H9 (cell line): ENCODE measurements at regions not wholly inside any gene's neighbourhood (a gene's known extent, or its start where the extent isn't known, plus 50 kb on each side); places are given as distances from the start of the nearest gene placed in this dataset.

Experiments used
- DNase-seq: peaks from one replicate; pipeline ENCODE4 v3.0.0-alpha.2; 2017
- H2AFZ ChIP-seq: one replicate; pipeline ENCODE4 v1.6.1; 2013; ENCODE audit warnings: mild to moderate bottlenecking, low read length, control low read depth, moderate library complexity
- H2AK5ac ChIP-seq: 2 replicates; pipeline ENCODE4 v1.6.1; 2013; ENCODE audit warnings: low read length, control low read depth, mixed read lengths; ENCODE audit not compliant: insufficient read length
- H2BK120ac ChIP-seq: one replicate; pipeline ENCODE4 v1.6.1; 2013; ENCODE audit warnings: low read depth, mild to moderate bottlenecking, low read length, control low read depth, inconsistent platforms; ENCODE audit not compliant: poor library complexity, severe bottlenecking
- H2BK12ac ChIP-seq: 2 replicates; pipeline ENCODE4 v1.6.1; 2013; ENCODE audit warnings: low read length, control low read depth, mixed read lengths, low read depth; ENCODE audit not compliant: insufficient read length
- H2BK15ac ChIP-seq: 2 replicates; pipeline ENCODE4 v1.6.1; 2013; ENCODE audit warnings: low read depth, low read length, control low read depth
- H2BK20ac ChIP-seq: one replicate; pipeline ENCODE4 v1.6.1; 2013; ENCODE audit warnings: low read depth, mild to moderate bottlenecking, low read length, control low read depth, inconsistent platforms; ENCODE audit not compliant: poor library complexity, severe bottlenecking
- H2BK5ac ChIP-seq: 2 replicates; pipeline ENCODE4 v1.6.1; 2013; ENCODE audit warnings: low read length, control low read depth, mixed read lengths; ENCODE audit not compliant: insufficient read length
- H3K14ac ChIP-seq: 2 replicates; pipeline ENCODE4 v1.6.1; 2013; ENCODE audit warnings: low read length, control low read depth; ENCODE audit not compliant: insufficient read depth
- H3K18ac ChIP-seq: 2 replicates; pipeline ENCODE4 v1.6.1; 2013; ENCODE audit warnings: low read depth, mild to moderate bottlenecking, mixed read lengths, low read length, control low read depth; ENCODE audit not compliant: insufficient read length
- H3K23ac ChIP-seq: 2 replicates; pipeline ENCODE4 v1.6.1; 2013; ENCODE audit warnings: low read length, control low read depth, mixed read lengths, low read depth; ENCODE audit not compliant: insufficient read length
- H3K23me2 ChIP-seq: 2 replicates; pipeline ENCODE4 v1.6.1; 2013; ENCODE audit warnings: low read depth, mild to moderate bottlenecking, mixed read lengths, low read length, control low read depth; ENCODE audit not compliant: insufficient read length, poor library complexity, severe bottlenecking
- H3K27ac ChIP-seq: 2 replicates; pipeline ENCODE4 v1.5.1; 2013; ENCODE audit warnings: low read length, control low read depth, mixed read lengths, low read depth; ENCODE audit not compliant: insufficient read length
- H3K27me3 ChIP-seq: 2 replicates; pipeline ENCODE4 v1.6.1; 2013; ENCODE audit warnings: low read length, control low read depth, inconsistent platforms; ENCODE audit not compliant: insufficient read depth
- H3K4ac ChIP-seq: 2 replicates; pipeline ENCODE4 v1.6.1; 2013; ENCODE audit warnings: low read depth, mild to moderate bottlenecking, control low read depth, inconsistent platforms, low read length, moderate library complexity
- H3K4me1 ChIP-seq: 2 replicates; pipeline ENCODE4 v1.6.1; 2013; ENCODE audit warnings: low read length, control low read depth, inconsistent platforms; ENCODE audit not compliant: insufficient read depth
- H3K4me2 ChIP-seq: 2 replicates; pipeline ENCODE4 v1.6.1; 2013; ENCODE audit warnings: low read length, control low read depth, mixed read lengths; ENCODE audit not compliant: insufficient read length, insufficient read depth
- H3K56ac ChIP-seq: 2 replicates; pipeline ENCODE4 v1.6.1; 2013; ENCODE audit warnings: low read depth, mild to moderate bottlenecking, mixed read lengths, low read length, control low read depth; ENCODE audit not compliant: insufficient read length
- H3K79me1 ChIP-seq: 2 replicates; pipeline ENCODE4 v1.6.1; 2013; ENCODE audit warnings: low read depth, mild to moderate bottlenecking, moderate library complexity, low read length, control low read depth, inconsistent platforms; ENCODE audit not compliant: insufficient read depth, poor library complexity, severe bottlenecking
- H3K79me2 ChIP-seq: 2 replicates; pipeline ENCODE4 v1.6.1; 2013; ENCODE audit warnings: low read length, control low read depth, inconsistent platforms; ENCODE audit not compliant: insufficient read depth
- H3K9ac ChIP-seq: 2 replicates; pipeline ENCODE4 v1.6.1; 2013; ENCODE audit warnings: low read length, control low read depth, mixed read lengths; ENCODE audit not compliant: insufficient read length; ENCODE audit errors: extremely low read depth
- H3K9me3 ChIP-seq: one replicate; pipeline ENCODE4 v1.6.1; 2013; ENCODE audit warnings: low read depth, low read length, inconsistent platforms; ENCODE audit not compliant: control insufficient read depth
- H3T11ph ChIP-seq: one replicate; pipeline ENCODE4 v1.6.1; 2013; ENCODE audit warnings: mild to moderate bottlenecking, low read length, control low read depth, inconsistent platforms
- H4K20me1 ChIP-seq: one replicate; pipeline ENCODE4 v1.6.1; 2013; ENCODE audit not compliant: control insufficient read depth, insufficient read length, insufficient read depth
- H4K5ac ChIP-seq: 2 replicates; pipeline ENCODE4 v1.6.1; 2013; ENCODE audit warnings: low read depth, mild to moderate bottlenecking, mixed read lengths, low read length, control low read depth; ENCODE audit not compliant: insufficient read length
- H4K8ac ChIP-seq: replicated peaks from 2 replicates; pipeline ENCODE4 v1.6.1; 2013; ENCODE audit warnings: low read length, control low read depth, mixed read lengths, low read depth; ENCODE audit not compliant: insufficient read length
- H4K91ac ChIP-seq: 2 replicates; pipeline ENCODE4 v1.6.1; 2013; ENCODE audit warnings: low read depth, mild to moderate bottlenecking, moderate library complexity, mixed read lengths, low read length, control low read depth; ENCODE audit not compliant: insufficient read length
- H3K27ac Mint-ChIP-seq, 3 experiments: 2 replicates in 2 of 3; 3 replicates in 1 of 3; pipeline ENCODE4 v1.8.0; 2020 to 2021; ENCODE audit warnings: mixed read lengths in 3 of 3, mild to moderate bottlenecking in 1 of 3, moderate library complexity in 1 of 3
- H3K27me3 Mint-ChIP-seq: 2 replicates; pipeline ENCODE4 v1.8.0; 2021; ENCODE audit warnings: low read depth, mild to moderate bottlenecking, moderate library complexity, mixed read lengths
- H3K36me3 Mint-ChIP-seq, 3 experiments: 2 replicates in 2 of 3; 3 replicates in 1 of 3; pipeline ENCODE4 v1.8.0; 2020 to 2021; ENCODE audit warnings: low read depth in 3 of 3, mixed read lengths in 3 of 3; ENCODE audit not compliant: insufficient read depth in 1 of 3
- H3K4me1 Mint-ChIP-seq, 2 experiments: 2 replicates each; pipeline ENCODE4 v1.8.0; 2020; ENCODE audit warnings: mixed read lengths in 2 of 2
- H3K4me3 Mint-ChIP-seq, 2 experiments: 2 replicates in 1 of 2; 3 replicates in 1 of 2; pipeline ENCODE4 v1.8.0; 2020 to 2021; ENCODE audit warnings: mild to moderate bottlenecking in 2 of 2, mixed read lengths in 2 of 2, moderate library complexity in 1 of 2
- H3K9me3 Mint-ChIP-seq, 2 experiments: 2 replicates in 1 of 2; 3 replicates in 1 of 2; pipeline ENCODE4 v1.8.0; 2020; ENCODE audit warnings: mild to moderate bottlenecking in 2 of 2, mixed read lengths in 2 of 2, moderate library complexity in 1 of 2
- WGBS: extraction: QIAGEN DNeasy Blood & Tissue Kit; methylation state at CpG from one replicate; pipeline ENCODE4 v1.1.7; 2013; ENCODE audit warnings: missing lambda C conversion rate, low lambda C conversion rate, mixed read lengths; ENCODE audit not compliant: insufficient read length; ENCODE audit errors: extremely low coverage; 5-methylcytosine and 5-hydroxymethylcytosine counted together
- TF ChIP-seq, protein P1 (sequence below): fragments of 200-600 bp; sonication (generic); conservative IDR thresholded peaks from 3 replicates; pipeline ENCODE4 v1.8.0; 2021; ENCODE audit warnings: antibody characterized with exemption, mild to moderate bottlenecking

DNA sequence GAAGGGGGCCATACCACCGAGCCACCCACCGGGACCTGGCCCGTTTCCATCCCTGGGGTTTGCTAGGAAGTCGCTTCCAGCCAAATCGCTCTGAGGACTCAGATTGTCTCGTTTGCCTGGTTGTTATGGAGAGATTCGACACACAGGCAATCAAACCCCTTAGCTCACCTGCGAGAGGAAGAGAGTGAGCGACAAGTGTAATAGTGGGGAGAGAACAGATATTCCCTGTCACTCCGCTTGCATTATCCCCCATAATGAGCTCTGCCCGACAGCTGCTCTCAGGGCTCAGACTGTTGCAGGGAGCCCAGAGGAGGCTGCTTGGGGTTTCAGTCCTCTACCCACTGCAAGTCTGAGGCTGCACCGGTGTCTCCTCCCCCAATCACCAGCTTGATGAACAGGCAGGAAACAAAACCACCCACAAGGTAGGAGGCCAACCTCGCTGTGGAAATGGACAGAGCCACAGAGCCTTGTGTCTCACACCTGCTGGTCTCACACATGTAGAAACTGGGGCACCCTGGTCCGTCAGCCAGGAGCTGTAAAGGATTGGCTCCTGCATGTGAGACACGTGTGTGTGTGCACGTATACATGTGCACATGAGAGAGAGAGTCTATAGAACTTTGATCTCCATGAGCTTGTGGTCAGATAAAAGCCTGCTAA is 351.1 kb downstream of the BUD13 start:
- Histone ChIP-seq H4K8ac (no peak overlapping the region), H3K9me3 (no peaks in the 10 kb centered on the region), H3K23me2 (no peaks in the 10 kb centered on the region), H4K20me1 (no peaks in the 10 kb centered on the region), H3K4me1 (peaks cover 11% of the 10 kb centered on the region; the same call in 1 of the 2 replicates), H2BK20ac (no peak overlapping the region), H4K5ac (no peak overlapping the region), H3T11ph (no peak overlapping the region), H2BK5ac (no peak overlapping the region), H3K14ac (no peak overlapping the region; the same call in 1 of the 2 replicates), H3K27me3 (no peaks in the 10 kb centered on the region), H2BK120ac (no peak overlapping the region), H4K91ac (no peak overlapping the region), H2BK12ac (no peak overlapping the region), H3K4me2 (no peak overlapping the region), H3K23ac (no peak overlapping the region), H3K79me1 (no peaks in the 10 kb centered on the region), H2AK5ac (no peak overlapping the region), H3K56ac (no peak overlapping the region), H2BK15ac (no peak overlapping the region), H3K27ac (no peak overlapping the region), H3K4ac (no peak overlapping the region), H3K18ac (no peak overlapping the region), H3K79me2 (no peaks in the 10 kb centered on the region), H2AFZ (no peak overlapping the region), H3K9ac (no peak overlapping the region)
- Mint-ChIP-seq H3K36me3 (peaks cover 8 to 10% (median 9%) of the 10 kb centered on the region in 3 experiments), H3K4me3 (no peak overlapping the region), H3K27me3 (no peaks in the 10 kb centered on the region; the same call in none of the 2 replicates), H3K27ac (no peak overlapping the region), H3K9me3 (peaks cover 7 to 8% of the 10 kb centered on the region in 2 experiments), H3K4me1 (peaks cover 26 to 33% of the 10 kb centered on the region in 2 experiments)
- WGBS = no CpG with 5 or more reads among the region's 16 CpGs
- TF ChIP-seq, protein P1, sequence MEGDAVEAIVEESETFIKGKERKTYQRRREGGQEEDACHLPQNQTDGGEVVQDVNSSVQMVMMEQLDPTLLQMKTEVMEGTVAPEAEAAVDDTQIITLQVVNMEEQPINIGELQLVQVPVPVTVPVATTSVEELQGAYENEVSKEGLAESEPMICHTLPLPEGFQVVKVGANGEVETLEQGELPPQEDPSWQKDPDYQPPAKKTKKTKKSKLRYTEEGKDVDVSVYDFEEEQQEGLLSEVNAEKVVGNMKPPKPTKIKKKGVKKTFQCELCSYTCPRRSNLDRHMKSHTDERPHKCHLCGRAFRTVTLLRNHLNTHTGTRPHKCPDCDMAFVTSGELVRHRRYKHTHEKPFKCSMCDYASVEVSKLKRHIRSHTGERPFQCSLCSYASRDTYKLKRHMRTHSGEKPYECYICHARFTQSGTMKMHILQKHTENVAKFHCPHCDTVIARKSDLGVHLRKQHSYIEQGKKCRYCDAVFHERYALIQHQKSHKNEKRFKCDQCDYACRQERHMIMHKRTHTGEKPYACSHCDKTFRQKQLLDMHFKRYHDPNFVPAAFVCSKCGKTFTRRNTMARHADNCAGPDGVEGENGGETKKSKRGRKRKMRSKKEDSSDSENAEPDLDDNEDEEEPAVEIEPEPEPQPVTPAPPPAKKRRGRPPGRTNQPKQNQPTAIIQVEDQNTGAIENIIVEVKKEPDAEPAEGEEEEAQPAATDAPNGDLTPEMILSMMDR = no peak
- DNase-seq = no peak
